BLaER1 treated with 17β-estradiol and CSF1 and Interleukin-3, amounts not matched to agents 10 nM and 100 nM (cell line): ENCODE measurements at regions not wholly inside any gene's neighbourhood (a gene's known extent, or its start where the extent isn't known, plus 50 kb on each side); places are given as distances from the start of the nearest gene placed in this dataset.

Experiments used
- H3K27ac ChIP-seq, 11 experiments: shearing (Covaris generic); formaldehyde crosslinking; 2 replicates each; pipeline ENCODE4 v1.8.1; 2022
- H3K27me3 ChIP-seq, 11 experiments: shearing (Covaris generic); formaldehyde crosslinking; 2 replicates each; pipeline ENCODE4 v1.8.1; 2022
- H3K36me3 ChIP-seq, 11 experiments: shearing (Covaris generic); formaldehyde crosslinking; 2 replicates each; pipeline ENCODE4 v1.8.1; 2022
- H3K4me1 ChIP-seq, 10 experiments: shearing (Covaris generic); formaldehyde crosslinking; 2 replicates each; pipeline ENCODE4 v1.8.1; 2022
- H3K4me2 ChIP-seq, 11 experiments: shearing (Covaris generic); formaldehyde crosslinking; 2 replicates each; pipeline ENCODE4 v1.8.1; 2022
- H3K4me3 ChIP-seq, 10 experiments: shearing (Covaris generic); formaldehyde crosslinking; 2 replicates each; pipeline ENCODE4 v1.8.1; 2022
- H3K9ac ChIP-seq, 11 experiments: shearing (Covaris generic); formaldehyde crosslinking; 2 replicates each; pipeline ENCODE4 v1.8.1; 2022
- H3K9me3 ChIP-seq, 11 experiments: shearing (Covaris generic); formaldehyde crosslinking; replicated peaks in 1 of 11; 2 replicates each; pipeline ENCODE4 v1.8.1; 2022
- H4K20me1 ChIP-seq, 11 experiments: shearing (Covaris generic); formaldehyde crosslinking; 2 replicates each; pipeline ENCODE4 v1.8.1; 2022
- Cebpa-rat ChIP-seq, 11 experiments: shearing (Covaris generic); IDR thresholded peaks; 2 replicates each; pipeline ENCODE4 v1.8.1; 2022

DNA sequence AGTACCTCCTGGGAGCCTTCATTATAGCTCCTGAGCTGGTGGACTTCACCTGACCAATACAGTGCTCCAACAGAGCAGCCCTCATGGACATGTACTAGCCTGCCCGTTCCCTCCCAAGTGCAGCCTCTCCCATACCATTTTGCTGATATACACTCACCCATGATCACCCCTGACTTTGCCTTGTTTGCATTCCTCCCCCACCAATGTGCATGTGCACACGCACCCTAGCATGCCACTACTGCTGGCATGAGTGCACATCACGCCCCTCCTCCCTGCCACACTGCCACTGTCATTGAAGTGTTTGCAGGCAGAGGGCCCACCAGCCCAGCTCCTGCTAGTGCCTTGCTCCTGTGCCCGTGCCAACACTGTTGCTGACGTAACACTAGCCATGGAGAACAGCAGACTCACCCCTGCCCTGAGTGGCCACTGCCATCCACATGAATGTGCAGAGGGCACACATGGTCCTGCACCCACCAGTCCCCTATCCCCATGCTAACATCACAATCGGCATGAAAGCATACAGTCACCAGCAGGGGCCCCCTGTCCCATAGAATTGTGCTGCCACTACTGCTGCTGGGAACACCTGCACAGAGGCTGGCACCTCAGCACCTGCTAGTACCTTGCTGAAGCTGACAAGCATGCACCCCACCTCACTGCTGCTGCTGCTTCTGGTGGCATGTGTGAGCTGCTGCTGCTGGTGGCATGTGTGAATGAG is 110.3 kb downstream of the SINHCAF start:
- H3K4me1 ChIP-seq: no peaks in the 10 kb centered on the region
- no peaks in the 10 kb centered on the region for H3K9me3 ChIP-seq
- no peaks in the 10 kb centered on the region for H3K27me3 ChIP-seq
- H3K27ac ChIP-seq: no peak overlapping the region
- H3K36me3 ChIP-seq: no peaks in the 10 kb centered on the region
- no peak overlapping the region for H3K9ac ChIP-seq
- no peak for TF ChIP-seq Cebpa-rat (IDR thresholded peaks at IDR 0.05)
- no peak overlapping the region for H3K4me2 ChIP-seq
- H3K4me3 ChIP-seq: no peak overlapping the region
- H4K20me1 ChIP-seq: no peaks in the 10 kb centered on the region

DNA sequence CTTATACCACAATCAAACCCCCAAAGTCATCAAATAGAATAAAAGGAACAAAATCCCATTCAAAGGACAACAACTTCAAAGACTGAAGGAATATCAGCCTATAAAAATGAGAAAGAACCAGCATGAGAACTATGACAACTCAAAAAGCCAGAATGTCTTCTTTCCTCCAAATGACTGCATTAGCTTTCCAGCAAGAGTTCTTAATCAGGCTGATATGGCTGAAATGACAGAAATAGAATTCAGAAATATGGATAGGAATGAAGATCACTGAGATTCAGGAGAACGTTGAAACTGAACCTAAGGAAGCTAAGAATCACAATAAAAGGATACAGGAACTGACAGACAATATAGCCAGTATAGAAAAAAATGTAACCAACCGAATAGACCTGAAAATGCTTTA is 109.5 kb downstream of the SINHCAF start:
- no peaks in the 10 kb centered on the region for H3K9me3 ChIP-seq
- TF ChIP-seq Cebpa-rat (IDR thresholded peaks at IDR 0.05): no peak
- no peak overlapping the region for H3K4me3 ChIP-seq

DNA sequence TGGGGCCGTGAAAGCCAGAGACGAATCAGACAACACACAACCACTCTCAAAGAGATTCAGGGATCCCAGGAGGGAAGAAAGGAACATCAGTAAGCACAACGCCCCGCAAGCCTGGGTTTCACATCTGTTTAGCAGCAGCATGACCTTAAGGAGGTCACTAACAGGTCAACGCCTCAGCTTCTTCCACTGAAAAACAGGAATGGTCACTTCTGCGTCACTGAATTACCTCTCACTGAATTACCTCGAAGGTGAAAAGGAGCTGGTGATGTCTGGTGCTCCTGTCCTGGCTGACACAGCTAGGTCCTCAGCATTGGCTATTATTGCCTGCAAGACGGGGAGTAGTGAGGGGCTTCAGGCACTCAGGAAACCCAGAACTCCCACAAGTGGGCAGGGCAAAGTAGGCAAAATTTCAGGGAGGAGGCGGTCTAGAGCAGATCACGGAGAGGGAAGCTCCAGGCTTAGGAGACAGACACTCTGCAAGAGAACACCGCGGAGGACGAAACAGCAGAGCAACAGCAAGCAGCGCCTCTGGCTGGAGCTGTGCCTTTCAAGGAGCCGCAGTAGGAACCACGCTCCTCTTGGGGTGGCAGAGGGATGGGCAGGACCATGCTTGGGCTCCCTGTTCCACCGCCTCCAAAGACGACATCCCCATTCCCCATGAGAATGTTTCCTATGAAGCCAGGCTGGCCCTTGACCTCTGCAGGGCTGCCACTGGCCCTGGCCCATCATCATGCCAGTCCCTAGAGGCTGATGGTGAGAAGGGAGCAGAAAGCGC is 108.4 kb downstream of the SINHCAF start:
- Histone ChIP-seq H4K20me1 (no peaks in the 10 kb centered on the region), H3K4me2 (no peak overlapping the region), H3K27me3 (no peaks in the 10 kb centered on the region), H3K4me1 (no peaks in the 10 kb centered on the region), H3K9me3 (no peaks in the 10 kb centered on the region), H3K9ac (no peak overlapping the region), H3K27ac (no peak overlapping the region), H3K4me3 (no peak overlapping the region), H3K36me3 (no peaks in the 10 kb centered on the region)
- no peak for TF ChIP-seq Cebpa-rat (IDR thresholded peaks at IDR 0.05)

More for the DNA sequence above, 109.5 kb downstream of the SINHCAF start:
- H3K4me2 ChIP-seq: no peak overlapping the region
- no peak overlapping the region for H3K9ac ChIP-seq
- H3K27me3 ChIP-seq: no peaks in the 10 kb centered on the region
- H3K4me1 ChIP-seq: no peaks in the 10 kb centered on the region
- no peak overlapping the region for H3K27ac ChIP-seq
- H4K20me1 ChIP-seq: no peaks in the 10 kb centered on the region
- H3K36me3 ChIP-seq: no peaks in the 10 kb centered on the region

DNA sequence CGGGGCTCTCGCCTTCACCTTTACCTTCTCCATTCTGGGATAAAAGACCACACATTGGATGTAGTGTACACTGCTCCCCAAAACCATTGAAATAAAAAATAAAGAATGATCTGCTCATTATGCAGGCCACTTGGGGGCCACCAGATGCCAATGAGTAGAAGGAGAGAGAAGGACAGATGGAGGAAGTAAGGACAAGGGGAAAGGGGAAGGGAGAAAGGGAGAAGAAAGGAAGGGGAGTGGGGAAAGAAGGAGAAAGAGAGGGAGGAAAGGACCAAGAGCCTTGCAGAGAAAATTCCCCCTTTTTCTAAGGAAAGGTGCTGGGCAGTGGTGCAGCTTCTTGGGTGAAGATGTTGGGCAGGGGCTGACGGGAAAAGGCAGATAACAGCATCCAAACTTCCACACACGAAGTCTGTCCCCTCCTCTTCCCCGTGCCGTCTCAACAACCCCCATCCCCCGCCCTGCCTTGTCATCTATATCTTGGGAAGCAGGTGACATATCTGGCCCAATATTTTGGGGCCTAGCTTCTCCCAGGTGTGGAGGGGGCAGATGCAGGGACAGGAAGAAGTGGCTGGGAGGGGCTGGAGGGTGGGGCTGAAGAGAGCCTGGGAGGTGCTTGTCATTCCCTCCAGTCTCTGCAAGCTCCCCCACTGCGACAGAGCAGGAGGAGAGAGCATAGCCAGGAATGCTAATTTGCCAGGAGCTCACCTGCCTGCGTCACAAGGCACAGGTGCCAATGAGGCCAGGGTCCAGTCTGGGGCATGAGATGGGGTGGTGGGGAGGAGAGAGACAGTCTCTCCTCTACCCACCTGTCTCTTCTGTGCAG is 107.5 kb downstream of the SINHCAF start:
- TF ChIP-seq Cebpa-rat (IDR thresholded peaks at IDR 0.05): no peak
- no peaks in the 10 kb centered on the region for H3K27me3 ChIP-seq
- H3K9me3 ChIP-seq: no peaks in the 10 kb centered on the region
- no peak overlapping the region for H3K4me2 ChIP-seq
- no peak overlapping the region for H3K27ac ChIP-seq
- H3K4me1 ChIP-seq: no peaks in the 10 kb centered on the region
- no peaks in the 10 kb centered on the region for H3K36me3 ChIP-seq
- no peak overlapping the region for H3K4me3 ChIP-seq
- no peaks in the 10 kb centered on the region for H4K20me1 ChIP-seq
- H3K9ac ChIP-seq: no peak overlapping the region

DNA sequence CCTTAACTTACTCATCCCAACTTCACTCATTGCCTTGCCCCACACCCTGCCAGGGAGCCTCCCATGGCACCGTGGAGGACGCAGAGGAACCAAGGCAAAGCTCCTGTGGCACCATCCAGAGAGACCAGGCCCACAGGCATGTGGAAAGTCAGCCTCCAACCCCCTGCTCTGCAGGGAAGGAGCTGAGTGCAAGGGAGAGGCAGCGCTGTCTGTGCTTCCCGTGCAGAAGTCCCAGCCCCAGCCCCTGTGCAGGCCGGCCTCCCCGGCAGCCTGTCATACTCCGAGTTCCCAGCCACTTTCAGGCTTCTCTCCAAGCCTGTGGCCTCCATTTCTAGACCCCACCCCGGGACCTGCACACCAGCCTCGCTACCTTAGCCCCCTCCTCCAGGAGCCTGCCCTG is 106.4 kb downstream of the SINHCAF start:
- TF ChIP-seq Cebpa-rat (IDR thresholded peaks at IDR 0.05): no peak
- H3K27me3 ChIP-seq: no peaks in the 10 kb centered on the region

DNA sequence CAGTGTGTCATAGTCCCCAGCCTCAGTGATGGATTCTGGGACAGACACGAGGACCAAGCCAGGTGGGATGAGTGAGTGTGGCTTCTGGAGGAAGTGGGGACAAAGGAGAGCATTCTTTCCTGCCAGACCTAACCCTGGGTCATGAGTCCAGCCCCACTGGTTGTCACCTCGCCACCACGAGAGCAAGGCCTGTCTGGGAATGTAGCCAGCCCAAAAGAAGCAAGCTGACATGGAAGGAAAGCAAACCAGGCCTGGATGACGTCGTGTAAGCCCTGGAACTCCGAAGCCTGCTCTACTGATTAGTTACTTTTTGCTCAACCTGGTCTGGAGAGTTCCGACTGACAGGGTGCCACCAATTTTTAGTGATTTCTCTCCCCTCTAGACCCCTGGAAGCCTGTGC is 105.9 kb downstream of the SINHCAF start:
- Histone ChIP-seq H3K4me1 (no peaks in the 10 kb centered on the region), H4K20me1 (no peaks in the 10 kb centered on the region), H3K4me2 (no peak overlapping the region), H3K27me3 (no peaks in the 10 kb centered on the region), H3K27ac (no peak overlapping the region), H3K9ac (no peak overlapping the region), H3K4me3 (no peak overlapping the region), H3K36me3 (no peaks in the 10 kb centered on the region), H3K9me3 (no peaks in the 10 kb centered on the region)
- no peak for TF ChIP-seq Cebpa-rat (IDR thresholded peaks at IDR 0.05)

More for the DNA sequence above, 106.4 kb downstream of the SINHCAF start:
- Histone ChIP-seq H3K36me3 (no peaks in the 10 kb centered on the region), H3K27ac (no peak overlapping the region), H4K20me1 (no peaks in the 10 kb centered on the region), H3K9me3 (no peaks in the 10 kb centered on the region), H3K4me1 (no peaks in the 10 kb centered on the region), H3K4me2 (no peak overlapping the region), H3K9ac (no peak overlapping the region), H3K4me3 (no peak overlapping the region)

DNA sequence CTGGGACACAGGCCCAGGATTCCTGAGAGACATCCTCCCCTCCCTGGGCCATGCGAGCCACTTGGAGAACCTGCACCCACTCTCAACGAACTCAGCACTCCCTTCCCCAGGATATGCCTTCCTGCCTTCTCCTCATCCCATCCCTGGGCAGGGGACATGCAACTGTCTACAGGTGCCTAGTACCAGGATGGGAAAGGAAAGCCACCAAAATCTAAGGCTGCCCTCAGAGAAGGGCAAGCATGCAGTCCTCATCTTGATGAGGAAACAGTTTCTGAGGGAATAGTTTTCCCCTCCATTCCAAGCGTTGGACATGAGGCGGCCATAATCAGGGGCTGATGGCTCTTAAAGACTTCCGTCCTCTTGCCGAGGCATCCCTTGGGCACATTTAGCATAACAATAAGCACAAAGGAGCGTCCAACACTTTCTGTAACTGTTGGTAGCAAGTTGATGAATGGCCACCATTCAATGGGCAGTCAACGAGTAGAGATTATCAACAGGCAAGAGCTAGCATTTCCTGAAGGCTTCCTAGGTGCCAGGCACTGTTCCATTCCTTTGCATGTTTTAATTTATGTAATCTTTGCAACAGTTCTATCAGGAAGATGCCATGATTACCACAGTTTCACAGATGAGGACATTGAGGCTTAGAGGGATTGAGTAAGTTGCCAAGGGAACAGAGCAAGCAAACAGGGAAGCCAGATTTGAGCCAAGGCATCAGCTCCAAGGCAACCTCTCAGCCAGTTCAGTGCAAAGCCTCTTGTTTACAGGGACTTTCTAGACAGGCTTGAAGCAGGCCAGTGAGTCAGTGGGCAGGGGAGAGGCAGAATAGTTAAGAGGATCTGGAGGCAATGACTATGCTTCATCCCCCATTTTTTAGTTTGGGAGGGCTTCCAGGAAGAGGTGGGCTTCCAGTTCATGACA is 105.1 kb downstream of the SINHCAF start:
- H3K4me1 ChIP-seq: no peaks in the 10 kb centered on the region
- no peaks in the 10 kb centered on the region for H4K20me1 ChIP-seq
- no peaks in the 10 kb centered on the region for H3K27me3 ChIP-seq
- H3K4me2 ChIP-seq: no peak overlapping the region
- H3K27ac ChIP-seq: no peak overlapping the region
- no peak overlapping the region for H3K9ac ChIP-seq
- no peaks in the 10 kb centered on the region for H3K9me3 ChIP-seq
- H3K36me3 ChIP-seq: no peaks in the 10 kb centered on the region
- H3K4me3 ChIP-seq: no peak overlapping the region
- no peak for TF ChIP-seq Cebpa-rat (IDR thresholded peaks at IDR 0.05)

DNA sequence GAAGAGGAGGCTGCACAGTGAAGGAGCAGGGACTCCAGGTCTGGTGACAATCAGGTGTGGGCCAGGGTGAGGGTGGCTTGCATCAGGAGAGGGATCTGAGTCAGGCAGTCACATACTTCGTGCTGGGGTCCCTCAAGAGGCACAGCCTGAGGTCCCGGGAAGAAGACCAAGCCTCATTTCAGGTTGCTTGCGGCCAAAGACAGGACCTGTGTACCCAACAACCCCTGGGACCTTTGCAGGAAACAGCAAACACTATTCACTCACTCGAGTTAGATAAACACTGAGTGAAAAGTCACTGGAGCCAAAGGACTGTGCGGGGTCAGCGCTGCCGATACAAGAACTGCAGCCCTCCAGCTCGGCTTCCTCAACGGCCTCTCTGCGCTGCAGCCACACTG is 104.4 kb downstream of the SINHCAF start:
- Histone ChIP-seq H3K9ac (no peak overlapping the region), H3K36me3 (no peaks in the 10 kb centered on the region), H3K4me2 (no peak overlapping the region), H3K27me3 (no peaks in the 10 kb centered on the region), H3K9me3 (no peaks in the 10 kb centered on the region), H3K4me1 (no peaks in the 10 kb centered on the region), H3K4me3 (no peak overlapping the region), H4K20me1 (no peaks in the 10 kb centered on the region), H3K27ac (no peak overlapping the region)
- TF ChIP-seq Cebpa-rat (IDR thresholded peaks at IDR 0.05): no peak
